Erythroblast (primary cell): ENCODE measurements at regions not wholly inside any gene's neighbourhood (a gene's known extent, or its start where the extent isn't known, plus 50 kb on each side); places are given as distances from the start of the nearest gene placed in this dataset.

Experiments used
- GATA1 ChIP-seq: IDR thresholded peaks from 2 replicates; pipeline ENCODE4 v1.6.1; 2011; ENCODE audit warnings: low read depth, mild to moderate bottlenecking, control low read depth, low read length, moderate library complexity
- POLR2A ChIP-seq: IDR thresholded peaks from 2 replicates; pipeline ENCODE4 v1.6.1; 2011; ENCODE audit warnings: mild to moderate bottlenecking, low read length

- TF ChIP-seq POLR2A (no peak), GATA1 (no peak)
Measured at GRCh38 chr9:79477241-79477840, 94.4 kb upstream of the TLE4 start.
